HUDEP-2 (cell line): ENCODE measurements at regions not wholly inside any gene's neighbourhood (a gene's known extent, or its start where the extent isn't known, plus 50 kb on each side); places are given as distances from the start of the nearest gene placed in this dataset.
A peak's percentile ranks its signal among the peaks of the same experiment; 100 is the strongest.

ENCODE experiments used
- DNase-seq, 76 experiments: peaks; one replicate each; lab custom pipeline; 2025; ENCODE audit not compliant: unreplicated experiment in 76 of 76; lab: John Stamatoyannopoulos, UW

DNA sequence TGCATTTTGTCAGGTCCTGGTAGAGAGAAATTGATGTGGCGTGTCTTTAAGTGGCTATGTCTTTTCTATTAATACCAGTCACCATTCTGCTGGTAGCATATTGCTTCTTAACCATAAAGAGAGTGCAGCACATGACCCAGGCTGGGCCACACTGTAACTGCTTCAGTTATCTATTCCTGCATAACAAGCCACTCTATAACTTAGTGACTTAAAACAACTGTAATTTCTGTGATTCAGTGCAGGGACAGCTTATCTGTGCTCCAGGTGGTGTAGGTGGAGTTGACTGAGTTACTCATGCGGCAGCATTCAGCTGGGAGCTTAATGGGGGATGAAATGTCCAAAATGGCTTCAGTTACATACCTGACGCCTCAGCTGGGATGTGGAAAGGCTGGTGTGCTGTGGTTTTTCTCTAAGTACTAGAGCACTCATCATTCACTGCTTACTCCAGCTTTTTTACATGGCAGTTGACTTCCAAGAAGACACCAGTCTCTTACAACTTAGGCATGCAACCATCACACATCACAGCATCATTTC is 742.4 kb downstream of the SATB2 start:
- DNase-seq, result peak in 3 of 76 experiments; percentile 7 to 35 (median 26)

DNA sequence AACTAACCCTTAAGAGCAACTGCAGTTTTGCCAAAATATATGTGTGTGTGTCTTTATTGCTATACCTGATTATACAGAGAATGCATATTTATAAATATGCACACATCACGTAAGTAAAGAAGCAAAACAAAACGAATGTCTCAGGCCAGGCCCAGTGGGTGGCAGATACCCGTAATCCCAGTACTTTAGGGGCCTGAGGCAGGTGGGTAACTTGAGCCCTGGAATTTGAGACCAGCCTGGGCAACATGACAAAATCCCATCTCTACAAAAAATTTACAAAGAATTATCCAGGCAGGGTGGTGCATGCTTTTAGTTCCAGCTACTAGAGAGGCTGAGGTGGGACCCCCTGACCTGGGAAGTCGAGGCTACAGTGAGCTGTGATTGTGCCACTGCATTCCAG is 745.3 kb downstream of the SATB2 start:
- DNase-seq, result no peak

DNA sequence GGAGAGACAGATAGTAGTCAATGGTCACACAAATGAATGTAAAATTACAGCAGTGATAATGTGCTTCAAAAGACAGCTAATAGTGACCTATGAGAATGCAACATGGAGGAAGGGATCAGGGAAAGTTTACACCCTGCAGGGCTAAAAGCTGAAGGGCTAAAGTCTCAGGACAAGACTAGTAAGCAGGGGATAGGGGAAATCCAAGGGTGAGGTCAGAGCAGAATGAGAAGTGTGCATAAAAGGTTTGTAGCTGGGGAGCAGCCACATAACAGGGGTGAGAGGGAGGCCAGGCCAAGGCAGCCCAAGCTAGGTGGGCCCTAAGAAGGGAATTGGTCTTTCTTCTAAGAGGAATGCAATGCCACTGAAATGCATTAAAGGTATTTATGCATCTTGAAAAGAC is 746.3 kb downstream of the SATB2 start:
- DNase-seq, result no peak

DNA sequence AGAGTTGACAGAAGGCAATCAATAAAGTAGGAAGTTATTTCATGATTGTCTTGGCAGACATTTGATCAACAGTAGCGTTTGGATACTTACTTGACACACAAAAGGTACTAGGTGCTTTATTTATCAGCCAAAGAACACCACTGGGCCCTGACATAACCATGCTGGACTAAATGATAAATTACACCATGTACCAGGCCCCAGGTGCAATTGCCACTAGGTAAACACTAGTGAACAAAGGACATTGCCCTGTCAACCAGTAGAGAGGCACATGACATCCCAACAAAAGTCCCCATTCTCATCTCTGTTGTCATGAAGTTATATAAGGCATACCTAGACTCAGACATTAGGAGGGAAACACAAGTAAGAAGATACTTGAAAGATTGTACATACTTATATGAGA is 747.2 kb downstream of the SATB2 start:
- no peak for DNase-seq

DNA sequence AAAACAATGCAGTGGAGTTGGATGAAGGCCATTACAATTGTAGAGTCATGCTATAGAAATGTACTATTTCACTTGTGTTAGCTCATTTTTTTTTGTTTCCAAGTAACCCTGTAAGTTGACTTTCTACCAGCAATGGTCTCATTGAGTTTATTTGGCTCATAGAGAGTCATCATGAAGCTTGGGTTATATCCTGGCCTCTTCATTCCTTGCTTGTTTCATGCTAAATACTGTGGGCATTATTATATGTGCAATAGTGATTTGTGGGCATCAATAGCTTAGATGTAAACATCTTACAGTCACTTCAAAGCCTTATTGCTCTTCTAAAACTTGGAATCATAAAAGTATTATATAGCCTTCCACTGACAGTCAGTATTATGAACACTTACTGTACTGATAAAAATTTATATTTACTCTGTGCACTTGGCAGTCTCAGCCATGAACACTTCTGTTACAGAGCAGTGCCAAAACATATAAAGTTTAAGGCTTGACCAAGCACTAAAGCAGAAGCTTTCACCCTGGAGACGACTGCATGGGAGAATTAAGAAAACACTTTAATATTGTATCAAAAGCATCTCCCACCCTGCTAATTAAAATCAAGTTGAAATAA is 751.2 kb downstream of the SATB2 start:
- no peak for DNase-seq

DNA sequence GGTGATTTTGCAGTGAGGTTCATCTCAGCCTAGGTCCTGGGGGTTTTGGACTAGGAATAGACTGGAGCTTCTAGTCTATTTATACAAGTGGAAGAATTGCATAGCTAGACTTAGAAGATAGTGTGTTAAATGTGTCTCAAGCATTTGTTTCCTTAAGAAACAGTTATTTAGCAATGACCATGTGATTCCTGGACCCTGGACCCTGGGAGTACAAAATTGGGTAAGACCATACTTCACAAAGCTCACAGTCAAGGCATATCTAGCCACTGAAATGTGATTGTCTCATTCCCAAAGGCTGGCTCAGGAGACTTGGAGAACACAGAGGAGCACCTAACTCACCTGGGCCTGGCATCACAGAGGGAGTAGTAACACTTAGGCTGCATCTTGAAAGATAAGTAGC is 754.5 kb downstream of the SATB2 start:
- no peak for DNase-seq

DNA sequence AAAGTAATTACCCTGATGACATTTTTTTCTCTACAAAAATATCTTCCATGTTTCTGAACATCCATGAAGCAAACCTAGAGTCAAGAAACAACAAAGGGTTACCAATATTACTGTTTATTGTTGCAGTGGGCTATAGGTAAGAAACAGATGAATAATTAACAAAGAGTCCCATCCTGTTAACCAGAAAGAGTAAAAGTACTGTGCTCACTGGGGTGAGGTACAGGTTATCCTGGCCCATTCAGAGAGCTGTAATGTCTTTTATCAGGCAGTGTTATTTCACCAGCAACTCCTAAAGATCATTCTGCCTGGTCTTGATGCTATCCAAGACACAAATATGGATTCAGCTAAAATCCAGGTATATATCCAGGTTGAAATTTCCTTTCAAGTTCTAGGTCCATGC is 754.9 kb downstream of the SATB2 start:
- no peak for DNase-seq

DNA sequence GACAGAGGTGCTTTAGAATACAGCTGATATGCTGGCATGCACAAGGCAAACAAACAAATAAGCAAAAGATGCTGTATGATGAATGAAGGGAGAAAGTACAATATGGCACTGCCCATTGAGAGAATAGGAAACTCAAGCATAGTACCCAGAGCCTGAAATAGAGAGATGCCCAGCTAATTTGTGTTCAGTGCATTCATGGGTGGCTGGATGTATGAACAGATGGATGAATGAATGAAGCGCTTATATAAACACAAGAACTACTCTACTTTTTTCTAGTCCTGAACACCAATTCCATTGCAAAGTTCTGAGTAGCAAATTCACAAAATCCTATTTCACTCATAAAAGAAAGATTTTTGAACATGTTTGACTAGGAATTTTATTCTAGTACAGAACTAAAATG is 756.3 kb downstream of the SATB2 start:
- no peak for DNase-seq

DNA sequence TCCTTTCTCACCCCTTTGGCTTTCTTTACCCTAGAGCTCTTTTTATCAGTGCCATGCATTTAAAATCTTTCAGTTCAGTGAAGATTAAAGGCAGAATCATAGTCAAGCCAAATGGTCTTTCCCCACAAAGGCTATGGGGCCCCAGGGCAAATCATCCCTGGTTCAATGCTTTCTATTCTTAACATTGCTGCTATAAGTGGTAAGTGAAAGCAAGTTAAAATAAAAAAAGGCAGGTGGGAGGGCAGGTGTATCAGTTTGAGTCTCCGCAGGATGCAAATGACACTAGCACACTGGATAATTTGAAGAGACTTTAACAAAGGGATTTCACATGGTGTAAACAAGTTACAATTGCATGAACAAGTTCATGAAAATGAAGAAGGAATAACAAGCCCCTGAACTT is 757.4 kb downstream of the SATB2 start:
- DNase-seq, result no peak

DNA sequence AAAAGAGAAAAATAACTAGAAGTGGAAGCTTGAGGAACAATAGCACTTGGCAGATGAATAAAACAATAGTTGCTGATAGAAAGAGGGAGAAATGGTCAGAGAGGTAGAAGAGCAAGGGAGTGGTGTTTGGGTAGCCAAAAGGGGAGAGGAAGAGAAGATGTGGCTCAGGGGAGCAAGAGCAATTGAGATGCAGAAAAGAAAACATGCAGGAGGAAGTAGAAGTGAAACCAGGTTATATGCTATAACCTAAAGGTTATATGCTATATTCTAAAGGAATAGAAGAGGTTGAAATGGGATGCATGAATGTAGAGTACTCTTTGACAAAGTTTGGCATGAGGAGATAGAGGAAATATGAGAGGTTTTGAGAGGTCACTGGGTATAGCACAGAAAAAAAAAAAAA is 759.5 kb downstream of the SATB2 start:
- DNase-seq, result no peak

DNA sequence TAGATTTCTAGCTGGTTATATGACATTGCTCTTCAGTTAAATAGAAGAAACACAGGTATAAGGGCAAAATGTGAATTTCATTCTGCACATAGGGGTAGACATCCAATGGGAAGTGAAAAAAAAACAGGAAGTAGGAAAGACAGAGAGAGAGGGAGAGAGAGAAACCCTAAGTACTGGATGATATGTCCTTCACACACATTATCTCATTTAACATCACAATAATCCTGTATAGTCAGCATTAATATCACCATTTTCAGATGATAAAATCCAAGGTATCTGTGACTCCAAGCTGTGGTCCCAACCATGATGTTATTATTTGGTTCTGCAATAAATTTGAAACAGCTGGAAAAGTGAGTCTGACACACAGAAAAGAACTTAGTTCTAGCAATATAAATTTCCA is 759.9 kb downstream of the SATB2 start:
- no peak for DNase-seq

DNA sequence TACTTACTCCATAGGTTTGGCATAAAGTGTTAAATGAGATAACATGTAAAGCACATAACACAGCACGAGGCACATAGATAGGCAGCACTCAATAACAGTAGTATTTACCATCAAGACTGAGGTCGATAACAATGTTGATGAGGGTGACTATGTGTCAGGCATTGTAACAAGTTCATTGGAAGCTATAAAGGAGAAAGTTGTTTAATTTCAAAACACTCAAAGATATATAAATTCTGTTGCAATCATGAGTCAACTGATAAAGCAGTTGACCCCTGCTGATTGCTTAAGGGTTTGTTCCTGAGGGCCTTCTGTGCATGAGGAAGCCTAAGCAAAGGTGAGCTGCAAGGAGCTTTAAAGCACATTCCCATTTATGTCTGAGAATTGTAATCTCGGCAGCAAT is 760.5 kb downstream of the SATB2 start:
- DNase-seq, result no peak

DNA sequence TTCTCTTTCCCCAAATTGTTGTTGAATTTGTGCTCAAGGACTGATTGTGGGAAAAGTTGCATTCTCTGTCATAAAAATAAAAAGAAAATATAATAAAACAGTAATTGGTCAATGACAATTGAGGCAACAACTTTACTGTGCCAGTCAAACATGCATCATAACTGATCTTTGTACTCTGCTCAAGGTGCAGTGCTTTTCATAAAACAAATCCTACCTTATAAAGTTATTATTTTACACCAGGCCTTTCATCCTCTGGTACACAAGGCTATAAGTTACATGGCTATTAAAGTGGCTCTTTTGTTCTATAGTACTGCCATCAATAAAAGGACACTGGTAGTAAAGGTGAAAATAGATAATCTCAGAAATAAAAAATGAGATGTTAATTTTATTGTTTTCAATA is 761.9 kb downstream of the SATB2 start:
- DNase-seq, result no peak

DNA sequence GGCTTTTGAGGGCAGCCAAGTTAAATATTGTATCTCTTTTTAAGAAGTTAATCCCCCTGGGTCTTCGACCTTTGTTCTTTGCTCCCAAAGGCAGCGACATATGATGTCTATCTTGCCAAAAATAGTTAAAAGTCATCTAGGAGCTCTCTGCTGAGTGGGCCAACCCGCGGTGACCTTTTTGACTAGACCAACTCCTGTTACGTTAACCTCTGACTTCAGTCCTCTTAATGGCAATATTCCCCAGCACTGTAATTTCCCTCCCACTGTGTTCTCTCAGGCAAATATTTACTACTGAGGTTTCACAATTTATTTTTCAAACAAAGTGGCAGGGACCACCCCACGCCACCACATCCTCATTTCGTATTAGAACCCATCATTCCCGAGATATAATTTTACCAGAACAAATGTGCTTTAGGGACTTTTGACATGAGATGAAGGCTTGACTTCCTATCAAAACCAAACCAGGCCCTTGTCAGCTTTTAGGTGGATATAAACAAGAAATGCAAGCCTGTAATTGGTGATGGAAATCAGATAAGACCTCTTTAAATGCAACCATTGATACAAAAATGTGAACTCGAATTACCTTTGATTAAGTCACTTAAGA is 764.7 kb downstream of the SATB2 start:
- DNase-seq, result no peak

DNA sequence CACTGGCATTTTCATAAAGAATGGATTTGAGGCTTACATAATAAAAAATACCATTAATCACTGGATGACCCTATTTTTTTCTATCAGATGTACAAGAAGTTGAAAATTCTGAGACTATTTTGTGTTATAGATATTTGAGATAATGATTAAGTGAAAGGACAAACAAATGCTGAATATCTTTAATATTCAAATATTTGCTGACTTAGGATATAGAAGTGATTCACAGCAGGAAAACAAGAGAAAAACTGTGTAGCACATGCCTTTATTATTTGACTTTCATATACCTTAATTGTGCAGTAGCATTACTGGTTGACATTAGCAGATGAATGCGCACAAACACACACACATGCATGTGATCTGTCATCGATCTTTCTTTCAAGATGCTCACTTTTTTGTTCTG is 766.5 kb downstream of the SATB2 start:
- DNase-seq, result no peak

DNA sequence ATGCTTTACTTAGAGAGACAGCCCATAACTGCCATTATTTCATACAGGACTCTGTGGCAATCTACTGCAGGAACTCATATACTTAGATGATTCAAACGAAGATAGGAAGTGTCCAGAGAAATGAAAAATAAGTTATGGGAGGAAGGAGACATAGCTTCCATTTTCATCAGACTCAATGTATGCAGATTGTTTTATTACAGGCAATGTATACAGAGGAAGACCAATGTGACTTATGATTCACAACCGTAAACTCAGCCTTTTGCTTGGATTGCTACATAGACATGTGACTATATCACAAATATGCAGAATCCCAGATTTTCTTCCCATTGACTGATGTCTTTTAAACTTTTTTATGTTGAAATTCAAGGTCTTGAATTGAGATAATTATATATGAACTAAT is 793.4 kb downstream of the SATB2 start:
- no peak for DNase-seq

DNA sequence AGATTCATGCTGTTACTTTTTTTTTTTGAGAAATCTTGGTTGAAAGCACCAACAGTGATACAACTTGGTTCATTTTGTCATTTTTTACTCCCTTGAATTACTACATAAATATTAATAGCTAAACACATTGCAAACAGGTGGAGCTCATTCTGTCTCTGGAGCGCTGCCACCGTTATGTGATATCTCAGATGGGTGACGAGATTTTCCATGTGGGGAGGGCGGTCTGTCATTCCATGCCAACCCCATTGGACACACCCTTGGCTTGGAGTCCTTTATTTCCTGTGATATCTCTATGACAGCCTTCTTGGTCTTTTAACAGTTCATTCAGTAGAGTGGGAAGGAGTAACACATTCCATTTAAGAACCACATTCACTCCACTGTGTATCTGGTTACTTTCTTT is 794.8 kb downstream of the SATB2 start:
- DNase-seq, result peak in 1 of 76 experiments; percentile 3

DNA sequence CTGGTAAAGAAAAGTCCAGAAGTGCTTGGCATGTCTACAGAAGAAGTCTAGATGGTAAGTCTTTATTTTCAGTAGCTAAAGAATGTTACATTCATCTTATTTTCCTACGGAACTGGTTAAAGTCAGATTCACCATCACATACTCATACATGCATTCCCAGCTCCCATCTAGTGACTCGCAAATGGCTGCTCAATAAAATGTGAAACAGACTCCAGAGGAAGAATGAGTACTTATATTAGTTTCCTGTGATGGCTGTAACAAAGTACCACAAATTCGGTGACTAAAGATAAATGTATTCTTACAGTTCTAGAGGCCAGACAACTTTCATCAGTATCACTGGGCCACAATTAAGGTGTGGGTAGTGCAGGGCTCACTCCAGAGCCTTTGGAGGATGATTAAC is 797.2 kb downstream of the SATB2 start:
- no peak for DNase-seq

DNA sequence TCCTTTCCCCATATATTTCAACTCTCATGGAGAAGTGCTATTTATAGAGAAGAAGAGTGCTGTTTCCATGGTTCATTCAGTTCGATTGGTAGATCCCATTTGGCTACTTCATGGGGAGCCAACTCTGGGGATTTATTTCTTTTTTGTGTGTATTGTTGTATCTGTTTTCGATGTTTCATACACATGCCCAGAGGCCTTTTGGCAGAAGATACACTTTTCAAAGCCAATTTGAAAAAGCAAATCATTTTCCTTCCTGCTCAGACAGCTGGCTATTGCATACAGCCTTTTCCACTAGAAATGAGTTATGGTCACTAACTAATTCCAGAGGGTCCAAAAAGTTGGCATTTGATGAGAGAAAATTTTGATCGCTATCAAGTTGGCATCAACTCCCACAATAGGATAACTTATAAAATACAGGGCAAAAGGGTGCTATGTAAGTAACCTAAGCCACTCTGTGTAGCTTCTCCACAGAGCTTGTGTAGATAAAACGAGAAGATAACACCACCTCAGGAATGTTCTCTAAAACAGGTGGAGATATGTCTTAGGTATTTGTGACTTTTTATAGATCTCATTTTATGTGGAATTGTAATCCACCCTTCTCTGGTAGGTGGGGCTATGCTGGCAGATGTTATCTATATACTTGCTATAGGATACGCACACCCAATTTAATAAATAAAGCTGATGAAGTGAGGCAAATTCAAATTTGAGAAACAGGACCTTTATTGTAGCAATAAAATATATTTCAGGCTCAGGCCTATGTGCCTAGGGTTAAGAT is 798.5 kb downstream of the SATB2 start:
- DNase-seq, result no peak

DNA sequence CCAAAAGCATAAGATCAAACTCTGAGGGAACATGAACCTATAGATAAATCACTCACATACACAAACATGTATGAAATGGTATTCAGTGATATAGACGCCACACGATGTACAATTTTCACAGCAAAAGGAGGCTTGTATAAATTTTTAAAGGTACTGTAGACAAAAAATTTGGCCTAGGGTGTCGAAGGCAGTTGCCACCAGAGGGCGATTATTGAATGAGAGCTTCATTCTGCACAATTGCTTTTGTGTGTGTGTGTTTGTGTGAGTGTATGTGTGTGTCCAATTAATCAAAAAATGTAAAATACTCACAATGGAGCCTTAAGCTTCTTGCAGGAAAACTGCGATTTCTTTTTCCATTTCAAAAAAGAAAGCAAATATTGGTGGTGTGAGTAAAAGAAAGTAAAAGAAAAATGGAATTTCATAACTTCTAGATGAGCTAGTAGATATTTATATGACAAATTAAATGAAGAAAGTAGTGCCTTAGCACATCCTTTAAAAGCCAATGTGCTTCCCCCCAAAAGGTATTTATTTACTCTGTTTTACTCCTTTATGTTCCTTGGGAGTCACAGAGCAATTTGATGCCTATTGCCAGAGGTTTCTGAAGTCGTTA is 800.1 kb downstream of the SATB2 start:
- DNase-seq, result peak in 11 of 76 experiments; percentile 0 to 24 (median 1)

DNA sequence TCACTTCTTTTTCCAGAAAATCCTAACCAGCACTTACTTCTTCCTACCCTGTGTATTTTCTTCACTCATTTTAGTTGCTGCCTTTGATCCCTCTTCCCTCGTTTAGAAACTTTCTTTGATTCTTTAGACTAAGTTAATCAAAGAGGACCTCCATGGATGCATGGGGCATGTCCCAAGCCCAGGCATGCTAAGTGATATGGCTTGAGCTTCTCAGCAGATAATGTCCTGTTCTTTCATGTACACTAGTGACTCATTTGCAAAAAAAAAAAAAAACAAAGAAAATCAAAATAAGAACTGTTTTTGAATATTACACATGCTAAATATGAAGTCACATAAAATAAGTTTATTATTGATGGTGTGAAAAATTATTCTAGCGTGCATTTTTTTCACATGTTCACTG is 800.9 kb downstream of the SATB2 start:
- no peak for DNase-seq

DNA sequence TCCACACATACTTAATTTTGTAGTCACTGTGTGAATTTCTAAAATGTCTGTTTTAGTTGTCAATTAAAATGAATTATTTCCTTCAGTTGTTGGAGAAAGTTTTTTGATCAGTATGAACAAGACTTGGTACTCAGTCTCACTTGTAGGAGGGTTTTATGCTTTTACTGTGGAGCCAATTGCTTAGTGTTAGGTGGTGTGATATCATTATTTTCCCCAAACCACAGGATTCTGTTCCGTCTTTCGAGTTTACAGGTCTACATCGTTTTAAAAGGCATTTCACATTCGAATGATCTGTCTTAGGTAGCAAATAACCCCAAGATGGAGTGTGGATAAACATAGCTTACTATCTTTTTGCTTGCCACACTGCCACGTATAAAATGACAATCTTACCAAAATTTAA is 803.1 kb downstream of the SATB2 start:
- no peak for DNase-seq
